ENCODE measurements at regions not wholly inside any gene's neighbourhood (a gene's known extent, or its start where the extent isn't known, plus 50 kb on each side); places are given as distances from the start of the nearest gene placed in this dataset.

DNA sequence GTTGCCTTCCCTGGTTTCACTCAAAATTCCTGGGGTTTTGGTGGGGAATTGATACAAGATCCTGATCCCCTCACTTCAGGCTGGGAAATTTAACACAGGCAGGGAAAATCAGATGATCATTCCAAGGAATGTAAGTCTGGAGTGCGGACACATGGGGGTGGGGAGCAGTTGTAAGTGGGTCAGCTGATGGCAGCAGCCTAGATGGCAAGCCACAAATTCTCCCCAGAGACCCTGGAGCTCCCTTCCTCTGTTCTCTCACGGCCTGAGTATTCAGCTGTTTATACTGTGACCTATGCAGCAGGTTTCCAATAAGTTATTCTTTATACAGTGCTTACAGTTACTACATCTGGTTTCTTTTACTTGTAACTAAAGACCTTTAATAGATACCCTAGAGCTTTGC is 144.9 kb downstream of the SH3BGRL2 start:
- intact Hi-C loops (cut with micrococcal nuclease): no loop called here
- dilution Hi-C loops (cut with MboI; ENCODE audit: extremely low pct_ligation_motif_present, low sequenced_read_pairs): no loop called here
- H3K9ac ChIP-seq (replicated peaks; ENCODE audit: extremely low read depth, insufficient read depth, low read length): no peak overlapping the region
- H3K9me3 ChIP-seq (replicated peaks; ENCODE audit: control insufficient read depth, insufficient read depth, low read length): no peaks in the 10 kb centered on the region
- H3K36me3 ChIP-seq (ENCODE audit: control insufficient read depth in 2 of 2, extremely low read depth in 1 of 2, insufficient read depth in 2 of 2, low read length in 2 of 2): no peaks in the 10 kb centered on the region
- H3K4me2 ChIP-seq (ENCODE audit: insufficient read depth, low read length): no peak overlapping the region
- DNase-seq (ENCODE audit: low read depth, low spot score): no peak
- H3K27me3 ChIP-seq (ENCODE audit: control insufficient read depth in 2 of 2, insufficient read depth in 2 of 2, low read length in 2 of 2): no peaks in the 10 kb centered on the region
- H4K20me1 ChIP-seq (replicated peaks; ENCODE audit: control insufficient read depth, extremely low read depth, insufficient read depth, low read length): no peaks in the 10 kb centered on the region
- ChIA-PET POLR2A (no interaction called here), CTCF (interaction anchor here (1.0 to 1.4 kb wide), 4 partner anchors 13 to 94 kb away, joined by 3 to 4 read pairs (median 3); no protein-coding TSS in a partner anchor)
- no peaks in the 10 kb centered on the region for H3K4me1 ChIP-seq (ENCODE audit: control insufficient read depth, extremely low read depth, insufficient read depth, low read length)
- no peak overlapping the region for H3K4me3 ChIP-seq (replicated peaks in 1 of 3; ENCODE audit: insufficient read depth in 1 of 3, low read depth in 1 of 3, low read length in 3 of 3)
- no TSS peak for BruUV-seq (replicated peaks)
- H3K27ac ChIP-seq (ENCODE audit: insufficient read depth, low read depth, low read length): no peak overlapping the region
- no peaks in the 10 kb centered on the region for H3K79me2 ChIP-seq (ENCODE audit: control insufficient read depth, insufficient read depth, low read length)
- TF ChIP-seq MYC (IDR thresholded peaks at IDR 0.05; ENCODE audit: low read depth, low read length) (no peak), POLR2A (IDR thresholded peaks at IDR 0.05; ENCODE audit: low read depth, low read length) (no peak), GATA2 (IDR thresholded peaks at IDR 0.05; ENCODE audit: insufficient read depth, insufficient read length, low read depth, low read length) (no peak), EZH2 (IDR thresholded peaks at IDR 0.05; ENCODE audit: borderline replicate concordance, low read depth, low read length, severe bottlenecking) (no peak)
- TF ChIP-seq, protein P1, sequence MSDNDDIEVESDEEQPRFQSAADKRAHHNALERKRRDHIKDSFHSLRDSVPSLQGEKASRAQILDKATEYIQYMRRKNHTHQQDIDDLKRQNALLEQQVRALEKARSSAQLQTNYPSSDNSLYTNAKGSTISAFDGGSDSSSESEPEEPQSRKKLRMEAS (IDR thresholded peaks at IDR 0.05; ENCODE audit: insufficient read depth, insufficient read length): no peak
- TF ChIP-seq, protein P2, sequence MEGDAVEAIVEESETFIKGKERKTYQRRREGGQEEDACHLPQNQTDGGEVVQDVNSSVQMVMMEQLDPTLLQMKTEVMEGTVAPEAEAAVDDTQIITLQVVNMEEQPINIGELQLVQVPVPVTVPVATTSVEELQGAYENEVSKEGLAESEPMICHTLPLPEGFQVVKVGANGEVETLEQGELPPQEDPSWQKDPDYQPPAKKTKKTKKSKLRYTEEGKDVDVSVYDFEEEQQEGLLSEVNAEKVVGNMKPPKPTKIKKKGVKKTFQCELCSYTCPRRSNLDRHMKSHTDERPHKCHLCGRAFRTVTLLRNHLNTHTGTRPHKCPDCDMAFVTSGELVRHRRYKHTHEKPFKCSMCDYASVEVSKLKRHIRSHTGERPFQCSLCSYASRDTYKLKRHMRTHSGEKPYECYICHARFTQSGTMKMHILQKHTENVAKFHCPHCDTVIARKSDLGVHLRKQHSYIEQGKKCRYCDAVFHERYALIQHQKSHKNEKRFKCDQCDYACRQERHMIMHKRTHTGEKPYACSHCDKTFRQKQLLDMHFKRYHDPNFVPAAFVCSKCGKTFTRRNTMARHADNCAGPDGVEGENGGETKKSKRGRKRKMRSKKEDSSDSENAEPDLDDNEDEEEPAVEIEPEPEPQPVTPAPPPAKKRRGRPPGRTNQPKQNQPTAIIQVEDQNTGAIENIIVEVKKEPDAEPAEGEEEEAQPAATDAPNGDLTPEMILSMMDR (IDR thresholded peaks at IDR 0.05; ENCODE audit: extremely low read depth in 1 of 2, insufficient read depth in 1 of 2, low read depth in 1 of 2, low read length in 2 of 2): no peak
- no peaks in the 10 kb centered on the region for H3K9me1 ChIP-seq (replicated peaks; ENCODE audit: control insufficient read depth, extremely low read depth, insufficient read depth, low read length)
- FAIRE-seq: no peak
- H2AFZ ChIP-seq (ENCODE audit: low read depth, low read length): no peak overlapping the region

DNA sequence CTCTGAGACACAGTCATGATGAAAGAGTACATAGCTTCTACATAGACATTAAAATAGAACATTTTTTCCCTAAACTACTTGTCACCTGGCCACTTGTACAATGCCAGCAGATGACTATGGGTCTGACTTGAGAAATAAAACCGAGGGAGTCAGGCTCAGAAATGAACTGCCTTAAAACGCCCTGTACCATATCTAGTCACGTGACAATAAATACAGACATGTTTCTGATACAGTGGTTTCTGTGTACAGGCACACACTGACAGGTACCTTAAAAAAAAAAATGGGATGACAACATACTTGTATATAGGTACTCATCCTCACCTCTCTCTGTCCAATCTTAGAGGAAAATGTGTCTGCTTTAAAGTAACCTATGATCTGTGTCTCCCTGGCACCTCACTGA is 144.1 kb downstream of the SH3BGRL2 start:
- no peak overlapping the region for H3K4me3 ChIP-seq (replicated peaks in 1 of 3; ENCODE audit: insufficient read depth in 1 of 3, low read depth in 1 of 3, low read length in 3 of 3)
- FAIRE-seq (no peak), DNase-seq (ENCODE audit: low read depth, low spot score) (no peak)
- no peaks in the 10 kb centered on the region for H3K9me1 ChIP-seq (replicated peaks; ENCODE audit: control insufficient read depth, extremely low read depth, insufficient read depth, low read length)
- no TSS peak for BruUV-seq (replicated peaks)
- H3K36me3 ChIP-seq (ENCODE audit: control insufficient read depth in 2 of 2, extremely low read depth in 1 of 2, insufficient read depth in 2 of 2, low read length in 2 of 2): no peaks in the 10 kb centered on the region
- H3K9me3 ChIP-seq (replicated peaks; ENCODE audit: control insufficient read depth, insufficient read depth, low read length): no peaks in the 10 kb centered on the region
- H3K9ac ChIP-seq (replicated peaks; ENCODE audit: extremely low read depth, insufficient read depth, low read length): no peak overlapping the region
- dilution Hi-C loops (cut with MboI; ENCODE audit: extremely low pct_ligation_motif_present, low sequenced_read_pairs) (no loop called here), intact Hi-C loops (cut with micrococcal nuclease) (no loop called here)
- POLR2A ChIA-PET: no interaction called here
- no peaks in the 10 kb centered on the region for H3K27me3 ChIP-seq (ENCODE audit: control insufficient read depth in 2 of 2, insufficient read depth in 2 of 2, low read length in 2 of 2)
- H2AFZ ChIP-seq (ENCODE audit: low read depth, low read length): no peak overlapping the region
- H3K27ac ChIP-seq (ENCODE audit: insufficient read depth, low read depth, low read length): no peak overlapping the region
- CTCF ChIA-PET: interaction anchor here (0.7 to 1.4 kb wide), 5 partner anchors 38 to 95 kb away, joined by 3 to 4 read pairs (median 3); no protein-coding TSS in a partner anchor
- no peaks in the 10 kb centered on the region for H4K20me1 ChIP-seq (replicated peaks; ENCODE audit: control insufficient read depth, extremely low read depth, insufficient read depth, low read length)
- no peak overlapping the region for H3K4me2 ChIP-seq (ENCODE audit: insufficient read depth, low read length)
- no peaks in the 10 kb centered on the region for H3K79me2 ChIP-seq (ENCODE audit: control insufficient read depth, insufficient read depth, low read length)
- no peaks in the 10 kb centered on the region for H3K4me1 ChIP-seq (ENCODE audit: control insufficient read depth, extremely low read depth, insufficient read depth, low read length)
- TF ChIP-seq, protein P1 (IDR thresholded peaks at IDR 0.05; ENCODE audit: insufficient read depth, insufficient read length): no peak
- TF ChIP-seq, protein P2 (IDR thresholded peaks at IDR 0.05; ENCODE audit: extremely low read depth in 1 of 2, insufficient read depth in 1 of 2, low read depth in 1 of 2, low read length in 2 of 2): no peak
- TF ChIP-seq JUN (IDR thresholded peaks at IDR 0.05; ENCODE audit: borderline replicate concordance, insufficient read depth, insufficient read length, low read depth) (no peak), FOS (IDR thresholded peaks at IDR 0.05; ENCODE audit: borderline replicate concordance, insufficient read depth, low read length) (no peak), GATA2 (IDR thresholded peaks at IDR 0.05; ENCODE audit: insufficient read depth, insufficient read length, low read depth, low read length) (no peak), POLR2A (IDR thresholded peaks at IDR 0.05; ENCODE audit: low read depth, low read length) (no peak), MYC (IDR thresholded peaks at IDR 0.05; ENCODE audit: low read depth, low read length) (no peak), EZH2 (IDR thresholded peaks at IDR 0.05; ENCODE audit: borderline replicate concordance, low read depth, low read length, severe bottlenecking) (no peak), POLR2AphosphoS5 (IDR thresholded peaks at IDR 0.05; ENCODE audit: insufficient read depth, low read depth, low read length) (no peak)

Measured in endothelial cell of umbilical vein (primary cell).